DND-41 (cell line): ENCODE measurements at regions not wholly inside any gene's neighbourhood (a gene's known extent, or its start where the extent isn't known, plus 50 kb on each side); places are given as distances from the start of the nearest gene placed in this dataset.

ENCODE experiments used
- CTCF ChIP-seq: IDR thresholded peaks from 2 replicates; pipeline ENCODE4 v1.5.1; 2012; ENCODE audit warnings: borderline replicate concordance, low read length, moderate library complexity, mild to moderate bottlenecking; ENCODE audit not compliant: poor library complexity, severe bottlenecking; ENCODE audit errors: extremely low read depth
- EZH2 ChIP-seq: IDR thresholded peaks from 3 replicates; pipeline ENCODE4 v1.6.1; 2012; ENCODE audit warnings: borderline replicate concordance, low read depth, mild to moderate bottlenecking, moderate library complexity, low read length, inconsistent platforms; ENCODE audit not compliant: severe bottlenecking

DNA sequence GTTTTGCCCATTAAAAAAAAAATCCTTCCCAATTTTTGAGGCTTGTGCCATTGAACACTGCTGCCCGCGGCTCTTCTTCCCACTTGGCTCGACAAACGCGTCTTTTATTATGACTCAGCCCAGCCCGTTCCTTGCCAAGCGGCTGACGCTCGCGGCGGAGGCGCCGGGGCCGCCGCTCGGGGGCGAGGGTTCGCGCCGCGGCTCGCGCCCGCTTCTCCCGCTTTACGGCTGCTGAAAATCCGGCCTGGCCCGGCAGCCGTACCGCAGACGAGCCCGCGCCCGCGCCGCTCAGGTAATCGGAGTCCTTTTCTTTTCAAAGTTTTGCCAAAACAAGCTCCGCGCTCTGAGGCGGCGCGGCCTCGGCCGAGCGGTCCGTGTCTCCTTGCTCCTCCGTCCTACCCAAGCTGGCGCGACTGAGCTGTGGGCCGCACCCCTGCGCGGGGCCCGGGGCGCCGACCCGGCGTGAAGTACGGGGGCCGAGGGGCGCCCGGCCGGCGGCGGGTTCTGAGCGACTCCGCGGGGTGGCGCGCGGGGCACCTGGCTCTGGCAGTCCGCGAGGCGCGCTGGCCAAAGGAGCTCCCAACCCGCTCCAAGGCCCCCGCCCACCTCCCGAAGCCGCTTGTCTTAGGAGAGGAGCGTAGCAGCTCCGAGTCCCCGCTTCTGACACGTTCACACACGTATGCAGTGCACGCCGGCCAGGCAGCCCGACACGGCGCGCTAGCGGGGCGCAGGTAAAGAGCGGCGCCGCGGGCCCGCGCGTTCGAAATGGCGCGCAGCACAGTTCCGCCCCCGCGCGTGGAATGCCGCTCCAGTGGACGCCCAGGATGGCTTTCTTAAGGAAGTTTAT lies 418.2 kb upstream of the NAALADL2 start:
- TF ChIP-seq CTCF (no peak), EZH2 (no peak)
